ENCODE measurements at regions not wholly inside any gene's neighbourhood (a gene's known extent, or its start where the extent isn't known, plus 50 kb on each side); places are given as distances from the start of the nearest gene placed in this dataset.

DNA sequence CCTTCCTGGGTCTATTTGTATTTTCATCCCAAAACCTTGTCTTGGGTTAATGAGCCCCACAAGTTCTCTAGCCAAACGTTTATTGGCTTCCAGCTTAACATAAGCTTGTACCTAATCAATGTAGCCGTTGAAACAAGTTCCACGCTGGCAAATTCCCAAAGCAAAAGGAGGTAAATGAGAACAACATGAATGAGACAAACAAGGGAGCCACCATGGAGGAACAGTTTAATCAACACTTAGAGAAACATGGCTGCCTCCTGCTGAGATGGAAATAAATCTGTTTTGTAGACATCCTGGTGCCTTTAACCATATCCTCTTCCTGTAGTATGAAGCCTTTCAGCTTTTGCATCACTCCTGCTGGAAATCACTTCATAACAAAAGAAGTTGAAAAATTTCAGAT is 166.6 kb upstream of the NFIB start:
- H3K27ac ChIP-seq, result no peak overlapping the region
- H4K20me1 ChIP-seq (ENCODE audit: insufficient read depth), result no peaks in the 10 kb centered on the region
- no peaks in the 10 kb centered on the region for H3K79me2 ChIP-seq (ENCODE audit: insufficient read depth, low read depth)
- no peak overlapping the region for H3K4me3 ChIP-seq (IDR thresholded peaks at IDR 0.05; ENCODE audit: insufficient read depth, low read depth, low read length)
- TF ChIP-seq, protein P1, sequence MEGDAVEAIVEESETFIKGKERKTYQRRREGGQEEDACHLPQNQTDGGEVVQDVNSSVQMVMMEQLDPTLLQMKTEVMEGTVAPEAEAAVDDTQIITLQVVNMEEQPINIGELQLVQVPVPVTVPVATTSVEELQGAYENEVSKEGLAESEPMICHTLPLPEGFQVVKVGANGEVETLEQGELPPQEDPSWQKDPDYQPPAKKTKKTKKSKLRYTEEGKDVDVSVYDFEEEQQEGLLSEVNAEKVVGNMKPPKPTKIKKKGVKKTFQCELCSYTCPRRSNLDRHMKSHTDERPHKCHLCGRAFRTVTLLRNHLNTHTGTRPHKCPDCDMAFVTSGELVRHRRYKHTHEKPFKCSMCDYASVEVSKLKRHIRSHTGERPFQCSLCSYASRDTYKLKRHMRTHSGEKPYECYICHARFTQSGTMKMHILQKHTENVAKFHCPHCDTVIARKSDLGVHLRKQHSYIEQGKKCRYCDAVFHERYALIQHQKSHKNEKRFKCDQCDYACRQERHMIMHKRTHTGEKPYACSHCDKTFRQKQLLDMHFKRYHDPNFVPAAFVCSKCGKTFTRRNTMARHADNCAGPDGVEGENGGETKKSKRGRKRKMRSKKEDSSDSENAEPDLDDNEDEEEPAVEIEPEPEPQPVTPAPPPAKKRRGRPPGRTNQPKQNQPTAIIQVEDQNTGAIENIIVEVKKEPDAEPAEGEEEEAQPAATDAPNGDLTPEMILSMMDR (conservative IDR thresholded peaks at IDR 0.05; ENCODE audit: low read depth, low read length), result no peak
- H3K4me2 ChIP-seq, result no peak overlapping the region
- H3K27me3 ChIP-seq (ENCODE audit: insufficient read depth, low read depth), result no peaks in the 10 kb centered on the region
- peaks cover 14% of the 10 kb centered on the region for H3K4me1 ChIP-seq (ENCODE audit: low read depth, poor library complexity, severe bottlenecking)
- no peak overlapping the region for H3K9ac ChIP-seq
- no peak overlapping the region for H2AFZ ChIP-seq (ENCODE audit: low read depth)
- H3K36me3 ChIP-seq (ENCODE audit: insufficient read depth), result no peaks in the 10 kb centered on the region

- Histone ChIP-seq H3K36me3 (ENCODE audit: insufficient read depth) (no peaks in the 10 kb centered on the region), H3K9ac (no peak overlapping the region), H3K27ac (no peak overlapping the region), H3K79me2 (ENCODE audit: insufficient read depth, low read depth) (no peaks in the 10 kb centered on the region), H3K4me1 (ENCODE audit: low read depth, poor library complexity, severe bottlenecking) (peaks cover 14% of the 10 kb centered on the region), H3K4me2 (no peak overlapping the region), H3K4me3 (IDR thresholded peaks at IDR 0.05; ENCODE audit: insufficient read depth, low read depth, low read length) (no peak overlapping the region), H2AFZ (ENCODE audit: low read depth) (no peak overlapping the region), H3K27me3 (ENCODE audit: insufficient read depth, low read depth) (no peaks in the 10 kb centered on the region), H4K20me1 (ENCODE audit: insufficient read depth) (no peaks in the 10 kb centered on the region)
- TF ChIP-seq, protein P1 (conservative IDR thresholded peaks at IDR 0.05; ENCODE audit: low read depth, low read length), result no peak
These were observed 165.2 kb upstream of the NFIB start for GRCh38 chr9:14479163-14479560.

DNA sequence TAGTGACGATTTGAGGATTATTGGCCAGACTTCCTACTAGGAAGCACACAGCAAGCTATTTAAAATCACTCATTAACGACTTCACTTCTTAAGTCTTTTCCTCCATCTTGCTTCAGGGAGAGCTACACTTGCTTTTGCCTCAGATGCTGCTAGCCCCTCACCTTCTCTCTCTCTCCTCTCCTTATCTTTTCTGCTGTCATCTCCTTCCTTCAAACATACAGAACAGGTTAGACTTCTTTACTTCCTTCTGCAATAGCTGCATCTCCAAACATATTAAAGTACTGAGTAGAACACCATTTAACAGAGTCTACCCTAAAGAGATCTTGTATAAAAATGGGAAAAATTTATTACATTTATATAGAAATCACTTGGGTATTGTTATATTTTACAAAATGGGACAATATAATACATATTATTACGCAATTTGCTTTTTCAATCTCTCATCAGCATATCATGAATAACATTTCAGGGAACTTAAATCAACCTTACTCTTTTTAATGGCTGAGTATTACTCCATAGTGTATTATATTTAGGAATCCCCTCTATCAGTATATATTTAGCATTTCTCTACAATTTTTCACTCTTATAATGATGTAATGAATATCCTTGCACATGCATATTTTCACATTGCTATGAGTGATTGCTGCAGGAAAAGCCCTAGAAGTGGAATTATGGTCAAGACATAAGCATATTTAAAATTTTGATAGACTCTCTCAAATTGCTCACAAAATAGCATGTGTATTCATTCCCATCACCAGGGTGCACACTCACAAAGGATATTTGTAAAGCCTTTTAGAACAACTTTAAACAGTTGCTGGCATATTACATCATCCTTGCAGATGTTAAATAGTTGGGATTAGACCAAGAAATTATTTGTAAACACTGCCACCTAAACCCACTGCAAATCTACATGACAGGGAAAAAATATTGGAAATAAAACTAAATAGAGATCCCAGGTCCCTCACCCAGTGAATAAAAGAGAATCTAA is 164.5 kb upstream of the NFIB start:
- Histone ChIP-seq H3K36me3 (ENCODE audit: insufficient read depth) (no peaks in the 10 kb centered on the region), H3K79me2 (ENCODE audit: insufficient read depth, low read depth) (no peaks in the 10 kb centered on the region), H3K27ac (no peak overlapping the region), H3K9ac (no peak overlapping the region), H3K4me1 (ENCODE audit: low read depth, poor library complexity, severe bottlenecking) (peaks cover 14% of the 10 kb centered on the region), H3K27me3 (ENCODE audit: insufficient read depth, low read depth) (no peaks in the 10 kb centered on the region), H4K20me1 (ENCODE audit: insufficient read depth) (no peaks in the 10 kb centered on the region), H3K4me2 (no peak overlapping the region), H2AFZ (ENCODE audit: low read depth) (no peak overlapping the region), H3K4me3 (IDR thresholded peaks at IDR 0.05; ENCODE audit: insufficient read depth, low read depth, low read length) (no peak overlapping the region)
- TF ChIP-seq, protein P1 (conservative IDR thresholded peaks at IDR 0.05; ENCODE audit: low read depth, low read length), result no peak

GRCh38 chr9:14471041-14471440 is 157.1 kb upstream of the NFIB start:
- no peaks in the 10 kb centered on the region for H3K27me3 ChIP-seq (ENCODE audit: insufficient read depth, low read depth)
- no peak overlapping the region for H3K9ac ChIP-seq
- TF ChIP-seq, protein P1 (conservative IDR thresholded peaks at IDR 0.05; ENCODE audit: low read depth, low read length), result no peak
- H3K4me2 ChIP-seq, result no peak overlapping the region
- H2AFZ ChIP-seq (ENCODE audit: low read depth), result no peak overlapping the region
- H3K79me2 ChIP-seq (ENCODE audit: insufficient read depth, low read depth), result no peaks in the 10 kb centered on the region
- no peak overlapping the region for H3K27ac ChIP-seq
- H3K4me1 ChIP-seq (ENCODE audit: low read depth, poor library complexity, severe bottlenecking), result no peaks in the 10 kb centered on the region
- no peak overlapping the region for H3K4me3 ChIP-seq (IDR thresholded peaks at IDR 0.05; ENCODE audit: insufficient read depth, low read depth, low read length)
- H3K36me3 ChIP-seq (ENCODE audit: insufficient read depth), result no peaks in the 10 kb centered on the region
- H4K20me1 ChIP-seq (ENCODE audit: insufficient read depth), result no peaks in the 10 kb centered on the region
